GM19328 (cell line): ENCODE measurements at regions not wholly inside any gene's neighbourhood (a gene's known extent, or its start where the extent isn't known, plus 50 kb on each side); places are given as distances from the start of the nearest gene placed in this dataset.

Source experiments
- ATAC-seq: cut with Tn5 transposase; IDR thresholded peaks from one replicate; pipeline ENCODE4 v1.9.1; 2021; ENCODE audit warnings: mild to moderate bottlenecking, moderate library complexity; ENCODE audit not compliant: unreplicated experiment

DNA sequence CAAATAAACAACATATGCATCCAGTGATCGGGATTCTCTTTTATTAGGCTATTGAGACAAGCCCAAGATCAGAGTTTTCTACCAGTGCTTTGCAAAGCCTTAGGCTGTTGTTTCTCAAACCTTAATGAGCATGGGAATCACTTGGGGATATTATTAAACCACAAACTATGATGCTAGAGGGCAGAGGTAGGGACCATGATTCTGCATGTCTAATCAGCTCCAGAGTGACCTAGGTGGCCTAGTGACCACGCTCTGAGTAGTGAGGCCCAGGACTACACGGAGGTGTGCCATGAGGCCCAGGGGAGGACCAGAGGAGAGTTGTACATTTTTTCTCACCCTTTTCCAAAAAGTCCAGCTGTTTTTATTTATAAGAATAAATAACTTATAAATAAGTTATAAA lies 298.5 kb upstream of the TLE4 start:
- no peak for ATAC-seq

GRCh38 chr9:79279356-79279755 lies 292.4 kb upstream of the TLE4 start:
- no peak for ATAC-seq

- no peak for ATAC-seq
Observed at GRCh38 chr9:79280691-79281090, 291.1 kb upstream of the TLE4 start.

DNA sequence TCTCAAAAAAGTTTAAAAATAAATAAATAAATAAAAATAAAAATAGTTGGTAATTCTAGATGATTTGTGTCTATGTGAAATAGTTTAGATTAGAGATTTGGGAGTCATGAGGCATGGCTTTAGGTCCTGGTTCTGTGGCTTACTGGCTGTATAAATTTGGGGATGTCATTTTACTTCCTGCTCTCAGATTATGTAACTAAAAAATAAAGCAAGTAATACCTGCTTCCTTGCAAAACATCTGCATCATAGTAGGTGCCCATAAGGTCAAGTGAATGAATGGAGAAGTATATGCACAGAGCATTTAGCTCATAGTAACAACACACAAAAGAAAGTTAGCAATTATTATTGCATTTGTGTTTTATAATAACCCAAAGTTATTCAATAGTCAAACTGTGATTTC lies 287.7 kb upstream of the TLE4 start:
- no peak for ATAC-seq

GRCh38 chr9:79286992-79287707 lies 284.6 kb upstream of the TLE4 start:
- ATAC-seq = no peak

- ATAC-seq = no peak
Observed at GRCh38 chr9:79287708-79288290, 284.0 kb upstream of the TLE4 start.

DNA sequence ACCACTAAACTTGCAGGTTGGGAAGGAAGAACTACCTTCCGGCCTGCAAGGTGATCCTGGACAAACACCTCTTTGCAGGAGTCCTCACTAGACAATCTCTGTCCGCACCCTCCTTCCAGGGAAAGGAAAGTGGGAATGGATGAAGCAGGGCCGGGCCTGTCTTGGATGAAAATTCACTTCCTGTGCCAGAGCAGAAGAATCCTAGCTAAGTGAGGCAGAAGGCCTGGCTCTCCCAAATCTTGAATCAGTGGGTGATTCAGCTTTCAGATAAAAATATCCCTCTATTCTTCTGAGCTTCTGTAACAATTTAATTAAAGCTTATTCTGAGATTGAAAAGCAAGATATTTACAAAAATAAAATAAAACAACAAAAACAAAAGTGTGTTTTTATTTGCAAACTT lies 281.9 kb upstream of the TLE4 start:
- no peak for ATAC-seq

- no peak for ATAC-seq
Observed at GRCh38 chr9:79292731-79293280, 279.0 kb upstream of the TLE4 start.

GRCh38 chr9:79300068-79300467 lies 271.7 kb upstream of the TLE4 start:
- ATAC-seq = no peak

DNA sequence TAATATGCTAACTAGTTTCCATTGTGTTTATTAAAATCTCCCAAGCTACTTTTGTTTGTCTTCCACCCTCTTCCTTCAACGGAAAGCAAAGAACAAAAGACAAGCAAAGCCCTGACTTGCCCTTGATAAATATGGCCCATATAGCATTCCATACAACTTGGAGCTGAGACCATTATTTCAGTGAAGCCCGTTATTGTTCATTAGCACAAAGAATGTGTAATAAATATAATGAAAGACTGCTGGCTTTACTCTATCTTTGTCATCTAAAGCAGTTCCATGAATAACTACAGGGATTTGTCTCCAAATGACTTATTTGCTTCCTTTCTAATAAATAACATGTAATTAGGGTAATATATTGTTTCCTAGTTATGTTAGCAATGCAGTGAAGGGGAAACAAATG lies 270.7 kb upstream of the TLE4 start:
- ATAC-seq = no peak

GRCh38 chr9:79301551-79302391 lies 270.0 kb upstream of the TLE4 start:
- no peak for ATAC-seq

DNA sequence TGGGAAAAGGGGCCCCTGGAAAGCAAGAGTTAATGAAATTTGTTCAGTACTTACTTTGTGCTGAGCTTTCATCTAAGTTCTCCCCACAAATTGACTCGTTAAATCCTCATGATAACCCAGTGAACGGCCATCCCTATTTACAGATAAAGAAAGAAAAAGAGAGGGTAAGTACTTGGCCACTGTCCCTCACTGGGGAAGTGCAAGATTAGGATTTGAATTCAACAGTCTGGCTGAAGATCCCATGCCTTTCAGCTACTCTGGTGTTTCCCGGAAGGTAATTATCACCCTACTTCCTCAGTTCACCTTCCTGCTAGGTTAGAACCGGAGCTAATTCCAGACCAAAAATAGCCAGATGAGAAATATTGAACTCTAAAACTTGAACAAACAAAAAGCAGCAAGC lies 269.2 kb upstream of the TLE4 start:
- no peak for ATAC-seq

DNA sequence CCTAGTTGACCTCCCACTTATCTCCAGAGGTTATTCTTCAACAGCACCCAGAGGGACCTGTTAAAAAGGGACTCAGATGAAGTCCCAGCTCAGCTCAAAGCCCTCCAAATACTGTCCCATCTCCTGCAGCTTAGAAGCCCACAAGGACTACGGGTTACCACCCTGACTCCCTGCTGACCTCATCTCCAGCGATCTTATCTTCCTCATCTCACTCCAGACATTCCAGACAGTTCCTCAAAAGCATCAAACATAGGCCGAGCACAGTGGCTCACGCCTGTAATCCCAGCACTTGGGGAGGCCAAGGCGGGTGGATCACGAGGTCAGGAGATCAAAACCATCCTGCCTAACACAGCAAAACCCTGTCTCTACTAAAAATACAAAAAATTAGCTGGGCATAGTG lies 263.8 kb upstream of the TLE4 start:
- no peak for ATAC-seq

GRCh38 chr9:79312686-79313421 lies 258.9 kb upstream of the TLE4 start:
- ATAC-seq = no peak

DNA sequence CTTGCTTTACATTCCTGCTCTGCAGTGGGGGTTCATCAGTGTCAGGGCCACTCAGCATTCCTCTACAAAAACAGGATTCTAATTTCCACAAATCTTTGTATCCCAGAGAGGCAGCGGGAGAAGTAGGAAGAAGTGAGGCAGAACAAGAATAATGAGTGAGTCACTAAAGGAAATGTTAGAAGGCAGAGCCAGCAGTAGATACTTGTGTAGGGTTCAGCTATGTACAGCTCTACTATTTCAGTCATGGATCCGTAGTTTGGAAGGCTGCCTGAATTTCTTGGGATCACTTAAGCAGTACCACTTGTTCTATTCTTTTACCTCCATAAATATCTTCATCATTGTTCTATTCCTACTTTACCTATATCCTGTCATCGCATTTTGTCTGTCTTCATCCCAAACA lies 246.3 kb upstream of the TLE4 start:
- ATAC-seq = no peak

GRCh38 chr9:79329861-79330260 lies 241.9 kb upstream of the TLE4 start:
- ATAC-seq = no peak

GRCh38 chr9:79334001-79334400 lies 237.8 kb upstream of the TLE4 start:
- ATAC-seq = no peak

DNA sequence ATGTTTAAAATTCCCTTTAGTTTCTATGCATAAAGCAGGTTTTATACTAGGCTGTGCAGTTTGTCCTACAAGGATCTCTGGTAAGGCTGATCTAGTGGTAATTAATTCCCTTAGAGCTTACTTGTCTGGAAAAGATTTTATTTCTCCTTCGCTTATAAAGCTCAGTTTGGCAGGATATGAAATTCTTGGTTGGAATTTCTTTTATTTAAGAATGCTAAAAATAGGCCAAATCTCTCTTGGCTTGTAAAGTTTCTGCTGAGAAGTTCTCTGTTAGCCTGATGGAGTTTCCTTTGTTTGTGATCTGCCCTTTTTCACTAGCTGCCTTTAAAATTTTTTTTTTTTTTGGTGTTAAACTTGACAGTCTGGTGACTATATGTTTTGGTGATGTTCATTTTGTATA lies 237.1 kb upstream of the TLE4 start:
- ATAC-seq = no peak

DNA sequence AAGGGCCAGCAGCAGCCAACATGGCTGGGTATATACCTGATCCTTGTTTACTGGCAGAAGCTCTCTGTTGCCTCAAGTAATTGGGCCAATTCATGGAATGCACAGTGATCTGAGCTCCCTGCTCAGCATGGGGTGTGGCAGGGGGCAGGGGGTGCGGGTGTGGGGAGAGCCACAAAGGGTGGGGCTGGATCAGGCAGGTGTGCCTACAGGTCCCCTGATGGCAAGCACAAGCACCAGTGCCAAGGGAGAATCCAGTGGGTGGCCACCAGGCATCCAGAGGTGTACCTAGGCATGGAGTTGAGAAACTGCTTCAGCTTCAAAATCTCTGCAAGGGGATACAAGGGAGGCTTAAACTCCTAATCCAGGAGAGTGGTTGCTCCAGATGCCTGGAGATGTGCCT lies 235.8 kb upstream of the TLE4 start:
- no peak for ATAC-seq

DNA sequence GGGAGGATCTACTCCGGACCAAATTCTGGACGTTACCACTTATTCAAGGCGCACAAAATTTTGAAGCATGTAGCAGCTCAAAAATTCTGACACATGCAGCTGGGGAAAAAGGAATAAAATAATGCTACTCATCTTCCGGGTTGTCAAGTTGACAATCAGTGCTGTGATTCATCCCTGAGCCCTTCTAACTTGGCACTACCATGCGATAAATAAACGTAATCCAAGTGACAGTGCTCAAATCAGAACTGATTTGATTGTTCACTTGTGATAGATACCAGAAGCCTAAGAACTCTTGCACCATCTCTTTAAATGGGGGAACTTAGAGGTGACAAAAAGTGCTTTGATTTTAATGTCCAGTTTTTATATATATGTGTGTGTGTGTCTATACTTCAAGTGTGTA lies 230.2 kb upstream of the TLE4 start:
- no peak for ATAC-seq

GRCh38 chr9:79346350-79347020 lies 225.3 kb upstream of the TLE4 start:
- ATAC-seq = no peak
